Panc1 (cell line): ENCODE measurements at regions not wholly inside any gene's neighbourhood (a gene's known extent, or its start where the extent isn't known, plus 50 kb on each side); places are given as distances from the start of the nearest gene placed in this dataset.

Experiments
- ATAC-seq: fragments of 200-7000 bp; cut with Tn5 transposase; 2 replicates; pipeline ENCODE4 v1.9.1; 2020; ENCODE audit warnings: mild to moderate bottlenecking, moderate library complexity
- BruUV-seq: library from RNA; stranded (reverse); fragments of 400-500 nt; replicated peaks from 2 replicates; lab custom pipeline; 2021; lab: Mats Ljungman, UMichigan
- CTCF ChIA-PET: fragments of 300-600 bp; sonication (Branson Sonifier 250); formaldehyde crosslinking; loops from one replicate; lab custom pipeline; 2022; ENCODE audit warnings: antibody characterized with exemption; lab: Charles Lee
- POLR2A ChIA-PET: fragments of 300-600 bp; sonication (Branson Sonifier 250); formaldehyde crosslinking; loops from one replicate; lab custom pipeline; 2022; ENCODE audit warnings: antibody characterized with exemption; lab: Charles Lee
- DNase-seq: peaks from one replicate; pipeline ENCODE4 v3.0.0-alpha.2; 2010; ENCODE audit warnings: low read depth, low spot score
- H3K27ac ChIP-seq: 2 replicates; pipeline ENCODE4 v1.5.1; 2011; ENCODE audit warnings: mild to moderate bottlenecking, low read length, inconsistent platforms
- H3K27me3 ChIP-seq: fragments of 200-500 bp; sonication (Bioruptor generic); 2 replicates; pipeline ENCODE4 v1.6.0; 2014; ENCODE audit warnings: low read length, inconsistent platforms; ENCODE audit not compliant: control insufficient read depth, insufficient read depth
- H3K36me3 ChIP-seq: fragments of 200-500 bp; sonication (Bioruptor generic); 2 replicates; pipeline ENCODE4 v1.5.1; 2014; ENCODE audit warnings: inconsistent platforms, mild to moderate bottlenecking, low read length, moderate library complexity; ENCODE audit not compliant: control insufficient read depth, insufficient read depth
- H3K4me1 ChIP-seq: 2 replicates; pipeline ENCODE4 v1.5.1; 2011; ENCODE audit warnings: inconsistent platforms, mild to moderate bottlenecking, low read length, moderate library complexity; ENCODE audit not compliant: control insufficient read depth, insufficient read depth
- H3K4me3 ChIP-seq, 2 experiments: 2 replicates each; pipeline ENCODE4 v1.5.1; 2011 to 2012; ENCODE audit warnings: low read depth in 2 of 2, low read length in 2 of 2, mild to moderate bottlenecking in 2 of 2, inconsistent platforms in 1 of 2, moderate library complexity in 1 of 2
- H3K9me3 ChIP-seq: fragments of 200-500 bp; sonication (Bioruptor generic); 2 replicates; pipeline ENCODE4 v1.5.1; 2014; ENCODE audit warnings: low read depth, mild to moderate bottlenecking, inconsistent platforms, low read length, moderate library complexity; ENCODE audit not compliant: control insufficient read depth, insufficient read depth
- POLR2AphosphoS5 ChIP-seq: IDR thresholded peaks from 2 replicates; pipeline ENCODE4 v1.6.1; 2012; ENCODE audit warnings: mild to moderate bottlenecking, low read depth, low read length, moderate library complexity
- SIN3A ChIP-seq: IDR thresholded peaks from 2 replicates; pipeline ENCODE4 v1.6.1; 2012; ENCODE audit warnings: low read depth, mild to moderate bottlenecking, low read length, moderate library complexity, borderline replicate concordance; ENCODE audit not compliant: insufficient read depth
- TCF7L2 ChIP-seq: IDR thresholded peaks from 2 replicates; pipeline ENCODE4 v1.6.1; 2011; ENCODE audit warnings: mild to moderate bottlenecking, low read depth, low read length, inconsistent platforms
- in situ Hi-C: cut with HindIII; loops from 2 replicates; pipeline ENCODE4 v1.10.0; 2016; ENCODE audit warnings: low sequenced_read_pairs, low pct_unique_long_range_greater_than_20kb
- intact Hi-C: fragments of 100-400 bp; cut with micrococcal nuclease; formaldehyde crosslinking; loops from one replicate; pipeline ENCODE4 v1.10.0; 2022; ENCODE audit not compliant: unreplicated experiment
- TF ChIP-seq, protein P1 (sequence below), 2 experiments: IDR thresholded peaks; 2 replicates each; pipeline ENCODE4 v1.6.1; 2011 to 2012; ENCODE audit warnings: low read depth in 2 of 2, control low read depth in 1 of 2, low read length in 1 of 2, mild to moderate bottlenecking in 1 of 2, moderate library complexity in 1 of 2; ENCODE audit not compliant: insufficient read depth in 1 of 2
- TF ChIP-seq, protein P2 (sequence below): fragments of 450-650 bp; IDR thresholded peaks from 2 replicates; pipeline ENCODE4 v1.5.1; 2017; ENCODE audit warnings: mild to moderate bottlenecking

DNA sequence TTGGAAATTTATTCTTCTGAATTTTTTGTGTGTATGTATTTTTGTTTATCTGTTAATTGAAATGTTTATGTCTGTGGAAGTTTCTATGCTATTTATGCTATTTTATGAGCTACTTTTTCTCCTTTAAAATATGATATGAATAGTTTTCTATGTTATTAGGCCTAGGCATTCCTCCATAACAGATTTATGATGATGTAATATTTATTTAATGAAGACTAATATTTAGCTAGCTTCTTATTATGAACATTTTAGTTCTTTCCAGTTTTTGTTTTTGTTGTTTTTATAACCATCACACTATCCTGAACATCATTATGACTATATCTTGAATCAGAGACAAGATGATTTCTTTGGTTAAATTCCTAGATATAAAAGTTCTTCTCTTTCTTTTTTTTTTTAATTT is 70.7 kb downstream of the P2RY1 start:
- POLR2A ChIA-PET: interaction anchor here (0.7 kb wide), 1 partner anchor 316 kb away, joined by 4 read pairs; no protein-coding TSS in a partner anchor
- CTCF ChIA-PET: no interaction called here
- Histone ChIP-seq H3K27ac (no peak overlapping the region), H3K9me3 (no peaks in the 10 kb centered on the region), H3K4me3 (no peak overlapping the region), H3K36me3 (no peaks in the 10 kb centered on the region), H3K4me1 (no peaks in the 10 kb centered on the region), H3K27me3 (no peaks in the 10 kb centered on the region)
- DNase-seq (no peak), ATAC-seq (no peak)
- TF ChIP-seq, protein P1, sequence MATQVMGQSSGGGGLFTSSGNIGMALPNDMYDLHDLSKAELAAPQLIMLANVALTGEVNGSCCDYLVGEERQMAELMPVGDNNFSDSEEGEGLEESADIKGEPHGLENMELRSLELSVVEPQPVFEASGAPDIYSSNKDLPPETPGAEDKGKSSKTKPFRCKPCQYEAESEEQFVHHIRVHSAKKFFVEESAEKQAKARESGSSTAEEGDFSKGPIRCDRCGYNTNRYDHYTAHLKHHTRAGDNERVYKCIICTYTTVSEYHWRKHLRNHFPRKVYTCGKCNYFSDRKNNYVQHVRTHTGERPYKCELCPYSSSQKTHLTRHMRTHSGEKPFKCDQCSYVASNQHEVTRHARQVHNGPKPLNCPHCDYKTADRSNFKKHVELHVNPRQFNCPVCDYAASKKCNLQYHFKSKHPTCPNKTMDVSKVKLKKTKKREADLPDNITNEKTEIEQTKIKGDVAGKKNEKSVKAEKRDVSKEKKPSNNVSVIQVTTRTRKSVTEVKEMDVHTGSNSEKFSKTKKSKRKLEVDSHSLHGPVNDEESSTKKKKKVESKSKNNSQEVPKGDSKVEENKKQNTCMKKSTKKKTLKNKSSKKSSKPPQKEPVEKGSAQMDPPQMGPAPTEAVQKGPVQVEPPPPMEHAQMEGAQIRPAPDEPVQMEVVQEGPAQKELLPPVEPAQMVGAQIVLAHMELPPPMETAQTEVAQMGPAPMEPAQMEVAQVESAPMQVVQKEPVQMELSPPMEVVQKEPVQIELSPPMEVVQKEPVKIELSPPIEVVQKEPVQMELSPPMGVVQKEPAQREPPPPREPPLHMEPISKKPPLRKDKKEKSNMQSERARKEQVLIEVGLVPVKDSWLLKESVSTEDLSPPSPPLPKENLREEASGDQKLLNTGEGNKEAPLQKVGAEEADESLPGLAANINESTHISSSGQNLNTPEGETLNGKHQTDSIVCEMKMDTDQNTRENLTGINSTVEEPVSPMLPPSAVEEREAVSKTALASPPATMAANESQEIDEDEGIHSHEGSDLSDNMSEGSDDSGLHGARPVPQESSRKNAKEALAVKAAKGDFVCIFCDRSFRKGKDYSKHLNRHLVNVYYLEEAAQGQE (IDR thresholded peaks at IDR 0.05; ENCODE audit: insufficient read depth in 1 of 2, low read depth in 2 of 2, low read length in 1 of 2): no peak
- TF ChIP-seq TCF7L2 (no peak), SIN3A (no peak), POLR2AphosphoS5 (no peak)
- TF ChIP-seq, protein P2, sequence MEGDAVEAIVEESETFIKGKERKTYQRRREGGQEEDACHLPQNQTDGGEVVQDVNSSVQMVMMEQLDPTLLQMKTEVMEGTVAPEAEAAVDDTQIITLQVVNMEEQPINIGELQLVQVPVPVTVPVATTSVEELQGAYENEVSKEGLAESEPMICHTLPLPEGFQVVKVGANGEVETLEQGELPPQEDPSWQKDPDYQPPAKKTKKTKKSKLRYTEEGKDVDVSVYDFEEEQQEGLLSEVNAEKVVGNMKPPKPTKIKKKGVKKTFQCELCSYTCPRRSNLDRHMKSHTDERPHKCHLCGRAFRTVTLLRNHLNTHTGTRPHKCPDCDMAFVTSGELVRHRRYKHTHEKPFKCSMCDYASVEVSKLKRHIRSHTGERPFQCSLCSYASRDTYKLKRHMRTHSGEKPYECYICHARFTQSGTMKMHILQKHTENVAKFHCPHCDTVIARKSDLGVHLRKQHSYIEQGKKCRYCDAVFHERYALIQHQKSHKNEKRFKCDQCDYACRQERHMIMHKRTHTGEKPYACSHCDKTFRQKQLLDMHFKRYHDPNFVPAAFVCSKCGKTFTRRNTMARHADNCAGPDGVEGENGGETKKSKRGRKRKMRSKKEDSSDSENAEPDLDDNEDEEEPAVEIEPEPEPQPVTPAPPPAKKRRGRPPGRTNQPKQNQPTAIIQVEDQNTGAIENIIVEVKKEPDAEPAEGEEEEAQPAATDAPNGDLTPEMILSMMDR: no peak
- no TSS peak for BruUV-seq
- in situ Hi-C loops: no loop called here
- intact Hi-C loops: no loop called here

DNA sequence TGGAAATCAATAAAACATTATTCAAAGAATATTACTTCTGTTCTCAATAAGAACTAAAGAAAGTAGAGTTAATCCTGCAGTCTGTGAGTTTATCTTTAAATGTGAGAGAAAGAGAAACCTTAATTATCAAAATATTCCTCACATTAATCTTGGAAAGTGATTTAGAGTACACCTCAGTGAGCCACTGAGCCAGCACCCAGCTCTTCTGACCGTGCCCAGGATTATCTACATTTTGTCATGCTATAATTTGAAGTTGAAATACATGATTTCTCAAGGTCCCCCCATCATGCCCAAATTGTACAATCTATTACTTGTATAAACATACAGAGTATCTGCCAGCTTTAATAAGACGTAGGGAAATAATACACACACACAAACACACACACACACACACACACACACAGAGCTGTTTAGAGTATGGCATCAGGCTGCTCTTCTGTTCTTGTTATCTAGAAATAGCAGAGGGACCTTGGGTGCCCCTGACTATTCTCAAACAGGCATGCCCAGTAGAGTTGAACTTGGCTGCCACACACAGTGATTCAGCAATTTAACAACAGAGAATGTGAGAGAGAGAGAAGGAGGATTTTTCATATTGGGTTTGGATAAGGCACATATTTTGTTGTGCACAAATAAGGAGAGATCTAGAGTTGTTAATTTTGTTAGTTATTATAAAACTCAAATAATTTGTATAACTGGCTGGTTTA is 74.4 kb downstream of the P2RY1 start:
- no peaks in the 10 kb centered on the region for H3K9me3 ChIP-seq
- H3K36me3 ChIP-seq: no peaks in the 10 kb centered on the region
- ChIA-PET POLR2A (interaction anchor here (0.5 kb wide), 1 partner anchor 1144 kb away, joined by 6 read pairs; no protein-coding TSS in a partner anchor), CTCF (no interaction called here)
- no peak overlapping the region for H3K27ac ChIP-seq
- in situ Hi-C loops: no loop called here
- DNase-seq (no peak), ATAC-seq (no peak)
- BruUV-seq: no TSS peak
- no peaks in the 10 kb centered on the region for H3K4me1 ChIP-seq
- no peak overlapping the region for H3K4me3 ChIP-seq
- intact Hi-C loops: no loop called here
- TF ChIP-seq, protein P1 (IDR thresholded peaks at IDR 0.05; ENCODE audit: insufficient read depth in 1 of 2, low read depth in 2 of 2, low read length in 1 of 2): no peak
- TF ChIP-seq, protein P2: no peak
- TF ChIP-seq POLR2AphosphoS5 (no peak), SIN3A (no peak), TCF7L2 (no peak)
- H3K27me3 ChIP-seq: no peaks in the 10 kb centered on the region
